T-helper 1 cell treated with Interleukin-12 subunit alpha and Interleukin-12 subunit beta and Interleukin-4 antibody, amounts not matched to agents 30 μg/mL and 1 μg/mL, for 36 hours (primary cell): ENCODE measurements at regions not wholly inside any gene's neighbourhood (a gene's known extent, or its start where the extent isn't known, plus 50 kb on each side); places are given as distances from the start of the nearest gene placed in this dataset.

Experiments used
- H3K27ac Mint-ChIP-seq: one replicate; pipeline ENCODE4 v1.8.0; 2021; ENCODE audit warnings: mild to moderate bottlenecking, mixed read lengths
- H3K27me3 Mint-ChIP-seq: one replicate; pipeline ENCODE4 v1.8.0; 2021; ENCODE audit warnings: low read depth, mixed read lengths
- H3K36me3 Mint-ChIP-seq: one replicate; pipeline ENCODE4 v1.8.0; 2021; ENCODE audit warnings: low read depth, mixed read lengths
- H3K4me1 Mint-ChIP-seq: one replicate; pipeline ENCODE4 v1.8.0; 2021; ENCODE audit warnings: low read depth, mixed read lengths
- H3K4me3 Mint-ChIP-seq: one replicate; pipeline ENCODE4 v1.8.0; 2021; ENCODE audit warnings: mild to moderate bottlenecking, moderate library complexity, mixed read lengths
- H3K9me3 Mint-ChIP-seq: one replicate; pipeline ENCODE4 v1.8.0; 2021; ENCODE audit warnings: mixed read lengths

GRCh38 chr14:86015941-86016340, 486.0 kb downstream of the FLRT2 start:
- no peak overlapping the region for H3K4me3 Mint-ChIP-seq
- no peaks in the 10 kb centered on the region for H3K4me1 Mint-ChIP-seq
- H3K27ac Mint-ChIP-seq: no peak overlapping the region
- H3K36me3 Mint-ChIP-seq: no peaks in the 10 kb centered on the region
- no peaks in the 10 kb centered on the region for H3K9me3 Mint-ChIP-seq
- no peaks in the 10 kb centered on the region for H3K27me3 Mint-ChIP-seq

DNA sequence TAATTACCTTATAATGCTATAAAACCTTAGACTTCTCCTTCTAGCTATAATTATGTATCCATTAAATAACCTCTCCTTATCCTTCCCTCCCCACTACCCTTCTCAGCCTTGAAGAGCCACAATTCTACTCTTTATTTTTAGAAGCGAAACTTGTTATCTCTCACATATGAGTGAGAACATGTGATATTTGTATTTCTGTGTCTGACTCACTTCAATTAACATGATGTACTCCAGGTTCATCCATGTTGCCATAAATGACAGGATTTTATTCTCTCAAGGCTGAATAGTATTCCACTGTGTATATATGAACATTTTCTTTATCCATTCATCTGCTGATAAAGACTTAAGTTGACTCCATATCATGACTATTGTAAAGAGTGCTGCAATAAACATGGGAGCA, 485.6 kb downstream of the FLRT2 start:
- no peak overlapping the region for H3K4me3 Mint-ChIP-seq
- H3K36me3 Mint-ChIP-seq: no peaks in the 10 kb centered on the region
- no peaks in the 10 kb centered on the region for H3K9me3 Mint-ChIP-seq
- H3K27ac Mint-ChIP-seq: no peak overlapping the region
- H3K27me3 Mint-ChIP-seq: no peaks in the 10 kb centered on the region
- no peaks in the 10 kb centered on the region for H3K4me1 Mint-ChIP-seq

- no peak overlapping the region for H3K4me3 Mint-ChIP-seq
- no peak overlapping the region for H3K27ac Mint-ChIP-seq
- no peaks in the 10 kb centered on the region for H3K36me3 Mint-ChIP-seq
- H3K27me3 Mint-ChIP-seq: no peaks in the 10 kb centered on the region
- no peaks in the 10 kb centered on the region for H3K9me3 Mint-ChIP-seq
- no peaks in the 10 kb centered on the region for H3K4me1 Mint-ChIP-seq
These were observed 483.7 kb downstream of the FLRT2 start for GRCh38 chr14:86013641-86014040.

DNA sequence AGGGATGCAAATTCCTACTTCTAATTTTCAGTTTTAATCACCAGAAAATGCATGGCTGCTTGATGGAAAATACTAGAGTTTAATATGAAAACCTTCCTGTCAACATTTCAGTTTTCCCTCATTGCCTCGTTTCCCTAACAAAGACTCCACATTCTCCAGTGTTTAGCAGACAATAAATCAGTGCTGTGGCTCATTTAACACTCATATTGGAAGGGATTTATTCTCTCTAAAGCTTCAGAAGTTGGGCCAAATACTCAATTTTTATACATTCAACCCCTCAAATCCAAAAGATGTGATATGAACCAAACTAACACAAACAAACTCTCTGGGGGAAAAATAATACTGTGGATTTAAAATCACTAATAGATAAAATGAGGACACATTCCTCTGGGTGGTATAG, 482.5 kb downstream of the FLRT2 start:
- H3K27me3 Mint-ChIP-seq: no peaks in the 10 kb centered on the region
- H3K4me3 Mint-ChIP-seq: no peak overlapping the region
- H3K27ac Mint-ChIP-seq: no peak overlapping the region
- no peaks in the 10 kb centered on the region for H3K4me1 Mint-ChIP-seq
- no peaks in the 10 kb centered on the region for H3K36me3 Mint-ChIP-seq
- no peaks in the 10 kb centered on the region for H3K9me3 Mint-ChIP-seq

DNA sequence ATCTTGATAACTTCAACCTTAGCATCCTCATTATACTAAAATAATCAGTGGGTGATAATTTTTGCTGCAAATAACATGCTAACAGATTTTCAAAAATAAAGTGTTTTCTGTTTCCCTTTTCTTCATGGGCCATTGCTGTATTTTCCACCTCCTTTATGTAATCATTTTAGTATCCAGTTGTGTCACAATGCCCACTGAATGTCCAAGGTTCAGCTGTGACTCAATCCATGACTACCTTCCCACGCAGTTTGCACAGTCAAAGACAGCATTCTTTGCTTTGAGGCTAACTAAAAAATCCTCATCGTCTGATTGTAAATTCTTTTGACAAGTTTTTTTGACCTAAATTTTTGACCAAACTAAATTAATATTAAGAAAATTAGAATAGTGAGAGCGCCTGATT, 474.1 kb downstream of the FLRT2 start:
- no peak overlapping the region for H3K4me3 Mint-ChIP-seq
- H3K4me1 Mint-ChIP-seq: no peaks in the 10 kb centered on the region
- H3K9me3 Mint-ChIP-seq: no peaks in the 10 kb centered on the region
- no peaks in the 10 kb centered on the region for H3K36me3 Mint-ChIP-seq
- H3K27ac Mint-ChIP-seq: no peak overlapping the region
- H3K27me3 Mint-ChIP-seq: no peaks in the 10 kb centered on the region

- no peak overlapping the region for H3K27ac Mint-ChIP-seq
- H3K36me3 Mint-ChIP-seq: no peaks in the 10 kb centered on the region
- no peaks in the 10 kb centered on the region for H3K27me3 Mint-ChIP-seq
- H3K9me3 Mint-ChIP-seq: no peaks in the 10 kb centered on the region
- no peak overlapping the region for H3K4me3 Mint-ChIP-seq
- no peaks in the 10 kb centered on the region for H3K4me1 Mint-ChIP-seq
These were observed 466.6 kb downstream of the FLRT2 start for GRCh38 chr14:85996551-85996950.

- Mint-ChIP-seq H3K4me1 (no peaks in the 10 kb centered on the region), H3K9me3 (no peaks in the 10 kb centered on the region), H3K4me3 (no peak overlapping the region), H3K27ac (no peak overlapping the region), H3K27me3 (no peaks in the 10 kb centered on the region), H3K36me3 (no peaks in the 10 kb centered on the region)
These were observed 461.2 kb downstream of the FLRT2 start for GRCh38 chr14:85991156-85991555.

GRCh38 chr14:85987907-85988306, 458.0 kb downstream of the FLRT2 start:
- Mint-ChIP-seq H3K36me3 (no peaks in the 10 kb centered on the region), H3K27ac (no peak overlapping the region), H3K4me1 (no peaks in the 10 kb centered on the region), H3K27me3 (no peaks in the 10 kb centered on the region), H3K9me3 (no peaks in the 10 kb centered on the region), H3K4me3 (no peak overlapping the region)

GRCh38 chr14:85987292-85987691, 457.3 kb downstream of the FLRT2 start:
- Mint-ChIP-seq H3K9me3 (no peaks in the 10 kb centered on the region), H3K27me3 (no peaks in the 10 kb centered on the region), H3K4me3 (no peak overlapping the region), H3K4me1 (no peaks in the 10 kb centered on the region), H3K27ac (no peak overlapping the region), H3K36me3 (no peaks in the 10 kb centered on the region)

DNA sequence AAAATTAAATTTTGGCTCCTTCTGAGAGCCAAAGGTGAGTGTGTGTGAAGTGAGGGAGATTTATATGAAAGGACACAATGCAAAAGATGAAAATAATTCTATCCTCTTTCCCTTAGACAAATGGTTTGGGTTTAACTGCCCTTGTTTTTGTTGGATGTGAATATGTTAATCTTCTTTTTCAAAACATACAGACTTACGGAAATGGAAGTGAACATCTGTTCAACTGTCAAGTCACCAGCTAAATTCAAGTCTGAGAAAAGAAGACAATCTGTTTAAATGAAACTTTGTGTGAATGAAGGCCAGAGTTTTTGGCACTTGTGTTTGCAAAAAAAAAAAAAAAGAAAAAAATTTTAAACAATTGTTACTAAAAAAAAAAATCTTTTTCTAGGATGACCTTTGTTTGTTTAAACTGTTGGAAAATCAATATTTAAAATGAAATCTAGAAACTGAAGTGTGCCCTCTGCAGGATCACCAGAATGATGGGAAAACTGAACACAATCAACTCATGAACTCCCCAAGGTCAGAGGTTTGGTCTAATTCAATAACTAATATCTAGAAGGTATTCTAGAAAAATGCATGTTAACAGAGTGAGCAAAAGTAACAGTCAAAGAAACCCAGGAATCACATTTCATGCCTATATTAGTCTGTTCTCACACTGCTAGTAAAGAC, 448.8 kb downstream of the FLRT2 start:
- Mint-ChIP-seq H3K36me3 (peaks cover 2% of the 10 kb centered on the region), H3K27me3 (no peaks in the 10 kb centered on the region), H3K4me3 (no peak overlapping the region), H3K27ac (no peak overlapping the region), H3K9me3 (peaks cover 5% of the 10 kb centered on the region), H3K4me1 (no peaks in the 10 kb centered on the region)

DNA sequence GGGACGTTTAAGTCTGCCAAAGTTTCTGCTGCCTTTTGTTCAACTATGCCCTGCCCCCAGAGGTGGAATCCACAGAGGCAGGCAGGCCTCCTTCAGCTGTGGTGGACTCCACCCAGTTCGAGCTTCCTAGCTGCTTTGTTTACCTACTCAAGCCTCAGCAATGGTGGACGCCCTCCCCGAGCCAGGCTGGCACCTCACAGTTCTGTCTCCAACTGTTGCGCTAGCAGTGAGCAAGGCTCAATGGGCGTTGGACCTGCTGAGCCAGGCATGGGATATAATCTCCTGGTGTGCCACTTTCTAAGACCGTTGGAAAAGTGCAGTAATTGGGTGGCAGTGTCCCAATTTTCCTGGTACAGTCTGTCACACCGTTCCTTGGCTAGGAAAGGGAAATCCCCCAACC, 444.7 kb downstream of the FLRT2 start:
- Mint-ChIP-seq H3K27ac (no peak overlapping the region), H3K4me1 (no peaks in the 10 kb centered on the region), H3K4me3 (no peak overlapping the region), H3K36me3 (peaks cover 2% of the 10 kb centered on the region), H3K9me3 (peaks cover 27% of the 10 kb centered on the region), H3K27me3 (no peaks in the 10 kb centered on the region)

DNA sequence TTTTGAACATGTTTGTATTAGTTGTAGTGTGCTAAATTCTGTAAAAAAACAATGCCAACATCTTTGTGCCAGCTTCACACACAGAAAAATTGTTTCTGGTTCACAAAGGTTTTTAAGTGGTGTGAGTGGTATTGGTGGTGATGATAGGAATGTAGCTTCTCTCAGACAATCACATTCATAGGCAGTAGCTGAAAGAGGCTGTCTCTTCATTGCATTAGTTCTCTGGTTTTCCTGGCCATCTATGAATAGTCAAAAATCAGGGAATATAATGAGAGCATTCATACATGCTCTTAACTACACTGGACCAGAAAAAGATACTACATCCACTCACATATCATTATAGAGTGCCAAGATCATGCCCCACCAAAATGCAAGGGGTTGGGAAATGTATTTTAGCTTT, 433.5 kb downstream of the FLRT2 start:
- no peak overlapping the region for H3K4me3 Mint-ChIP-seq
- no peak overlapping the region for H3K27ac Mint-ChIP-seq
- no peaks in the 10 kb centered on the region for H3K27me3 Mint-ChIP-seq
- no peaks in the 10 kb centered on the region for H3K4me1 Mint-ChIP-seq
- H3K9me3 Mint-ChIP-seq: no peaks in the 10 kb centered on the region
- H3K36me3 Mint-ChIP-seq: no peaks in the 10 kb centered on the region

DNA sequence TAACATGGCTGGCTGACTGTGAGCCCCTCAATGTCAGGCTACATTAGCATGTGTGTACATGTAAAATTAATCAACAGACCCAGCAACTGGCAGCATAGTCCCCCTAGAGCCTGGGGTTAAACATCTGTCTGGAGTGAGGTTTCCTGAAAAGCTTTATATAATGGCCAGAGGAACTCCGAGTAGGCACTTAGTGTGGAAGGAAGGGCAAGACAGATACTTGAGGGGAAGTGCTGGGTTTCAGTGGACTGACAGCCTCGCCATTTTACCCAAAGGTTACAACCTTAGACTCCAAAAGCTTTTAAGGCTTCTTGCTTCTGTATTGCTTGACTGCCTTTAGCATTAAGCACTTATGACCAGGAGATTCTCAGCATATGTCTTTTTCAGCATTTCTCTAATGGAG, 430.8 kb downstream of the FLRT2 start:
- no peaks in the 10 kb centered on the region for H3K4me1 Mint-ChIP-seq
- no peaks in the 10 kb centered on the region for H3K9me3 Mint-ChIP-seq
- H3K4me3 Mint-ChIP-seq: no peak overlapping the region
- no peaks in the 10 kb centered on the region for H3K27me3 Mint-ChIP-seq
- no peaks in the 10 kb centered on the region for H3K36me3 Mint-ChIP-seq
- H3K27ac Mint-ChIP-seq: no peak overlapping the region

GRCh38 chr14:85959063-85959462, 429.1 kb downstream of the FLRT2 start:
- Mint-ChIP-seq H3K4me3 (no peak overlapping the region), H3K27ac (no peak overlapping the region), H3K4me1 (no peaks in the 10 kb centered on the region), H3K27me3 (no peaks in the 10 kb centered on the region), H3K9me3 (no peaks in the 10 kb centered on the region), H3K36me3 (no peaks in the 10 kb centered on the region)

GRCh38 chr14:85958069-85958468, 428.1 kb downstream of the FLRT2 start:
- H3K9me3 Mint-ChIP-seq: no peaks in the 10 kb centered on the region
- no peak overlapping the region for H3K4me3 Mint-ChIP-seq
- no peak overlapping the region for H3K27ac Mint-ChIP-seq
- H3K27me3 Mint-ChIP-seq: no peaks in the 10 kb centered on the region
- H3K4me1 Mint-ChIP-seq: no peaks in the 10 kb centered on the region
- H3K36me3 Mint-ChIP-seq: no peaks in the 10 kb centered on the region

GRCh38 chr14:85953265-85953664, 423.3 kb downstream of the FLRT2 start:
- Mint-ChIP-seq H3K4me1 (no peaks in the 10 kb centered on the region), H3K36me3 (no peaks in the 10 kb centered on the region), H3K27me3 (no peaks in the 10 kb centered on the region), H3K4me3 (no peak overlapping the region), H3K27ac (no peak overlapping the region), H3K9me3 (no peaks in the 10 kb centered on the region)
